Endothelial cell of umbilical vein (primary cell): ENCODE measurements at regions not wholly inside any gene's neighbourhood (a gene's known extent, or its start where the extent isn't known, plus 50 kb on each side); places are given as distances from the start of the nearest gene placed in this dataset.

Experiments used
- BruUV-seq: library from RNA; stranded (reverse); fragments of 400-500 nt; replicated peaks from 2 replicates; lab custom pipeline; 2021; lab: Mats Ljungman, UMichigan
- CTCF ChIA-PET: fragments of 300-600, 350-600 bp; sonication (Branson Sonifier 250); formaldehyde crosslinking; loops from one replicate; lab custom pipeline; 2021; ENCODE audit warnings: antibody characterized with exemption, inconsistent platforms; lab: Charles Lee
- POLR2A ChIA-PET: fragments of 300-600, 350-600 bp; sonication (Branson Sonifier 250); formaldehyde crosslinking; loops from one replicate; lab custom pipeline; 2021; ENCODE audit warnings: antibody characterized with exemption, inconsistent platforms; lab: Charles Lee
- DNase-seq: peaks from one replicate; pipeline ENCODE4 v3.0.0-alpha.2; 2011; ENCODE audit warnings: low read depth, low spot score
- FAIRE-seq: peaks from 2 replicates; lab custom pipeline; 2011; peaks lifted over from hg19 to GRCh38; lab: Jason Lieb, UNC
- H2AFZ ChIP-seq: 2 replicates; pipeline ENCODE4 v1.6.0; 2012; ENCODE audit warnings: low read depth, low read length, control low read depth, inconsistent platforms
- H3K27ac ChIP-seq: 2 replicates; pipeline ENCODE4 v1.5.1; 2011; ENCODE audit warnings: low read depth, mild to moderate bottlenecking, control low read depth, low read length, moderate library complexity; ENCODE audit not compliant: insufficient read depth
- H3K27me3 ChIP-seq, 2 experiments: 2 replicates each; pipeline versions ENCODE4 v1.6.0 to v1.6.1; 2011; ENCODE audit warnings: low read length in 2 of 2, mixed read lengths in 1 of 2; ENCODE audit not compliant: control insufficient read depth in 2 of 2, insufficient read depth in 2 of 2
- H3K36me3 ChIP-seq, 2 experiments: 2 replicates in 1 of 2; 3 replicates in 1 of 2; pipeline ENCODE4 v1.5.1; 2011; ENCODE audit warnings: low read length in 2 of 2, mild to moderate bottlenecking in 1 of 2, moderate library complexity in 1 of 2; ENCODE audit not compliant: control insufficient read depth in 2 of 2, insufficient read depth in 2 of 2; ENCODE audit errors: extremely low read depth in 1 of 2
- H3K4me1 ChIP-seq: 3 replicates; pipeline ENCODE4 v1.5.1; 2011; ENCODE audit warnings: mild to moderate bottlenecking, low read length; ENCODE audit not compliant: control insufficient read depth, insufficient read depth; ENCODE audit errors: extremely low read depth
- H3K4me2 ChIP-seq: 2 replicates; pipeline ENCODE4 v1.6.1; 2011; ENCODE audit warnings: low read length, control low read depth, mixed read lengths; ENCODE audit not compliant: insufficient read depth
- H3K4me3 ChIP-seq, 3 experiments: fragments of 200-600 bp in 1 of 3; sonication (generic), shearing (Covaris generic) in 1 of 3; replicated peaks in 1 of 3; 2 replicates each; pipeline ENCODE4 v1.5.1; 2011 to 2016; ENCODE audit warnings: control low read depth in 3 of 3, low read length in 3 of 3, mild to moderate bottlenecking in 2 of 3, inconsistent platforms in 1 of 3, low read depth in 1 of 3, moderate library complexity in 1 of 3; ENCODE audit not compliant: insufficient read depth in 1 of 3
- H3K79me2 ChIP-seq: 2 replicates; pipeline ENCODE4 v1.6.0; 2012; ENCODE audit warnings: low read length, inconsistent platforms; ENCODE audit not compliant: control insufficient read depth, insufficient read depth
- H3K9ac ChIP-seq: replicated peaks from 2 replicates; pipeline ENCODE3; 2011; ENCODE audit warnings: low read length, control low read depth; ENCODE audit not compliant: insufficient read depth; ENCODE audit errors: extremely low read depth
- H3K9me1 ChIP-seq: replicated peaks from 3 replicates; pipeline ENCODE4 v1.6.0; 2011; ENCODE audit warnings: mild to moderate bottlenecking, low read length; ENCODE audit not compliant: control insufficient read depth, insufficient read depth; ENCODE audit errors: extremely low read depth
- H3K9me3 ChIP-seq: replicated peaks from 2 replicates; pipeline ENCODE4 v1.5.1; 2012; ENCODE audit warnings: low read length, inconsistent platforms; ENCODE audit not compliant: control insufficient read depth, insufficient read depth
- H4K20me1 ChIP-seq: replicated peaks from 2 replicates; pipeline ENCODE3; 2011; ENCODE audit warnings: mild to moderate bottlenecking, low read length; ENCODE audit not compliant: control insufficient read depth, insufficient read depth; ENCODE audit errors: extremely low read depth
- CTCF ChIP-seq, 2 donors: IDR thresholded peaks; 1 replicate in 1 of 2; 2 replicates in 1 of 2; pipeline ENCODE4 v1.5.1; 2011; ENCODE audit warnings: low read length in 2 of 2, mild to moderate bottlenecking in 2 of 2, moderate library complexity in 2 of 2, control low read depth in 1 of 2, inconsistent platforms in 1 of 2, low read depth in 1 of 2; ENCODE audit not compliant: insufficient read depth in 1 of 2; ENCODE audit errors: extremely low read depth in 1 of 2
- EZH2 ChIP-seq: IDR thresholded peaks from 2 replicates; pipeline ENCODE4 v1.6.1; 2012; ENCODE audit warnings: borderline replicate concordance, low read depth, mild to moderate bottlenecking, moderate library complexity, low read length, inconsistent platforms; ENCODE audit not compliant: severe bottlenecking
- FOS ChIP-seq: IDR thresholded peaks from 2 replicates; pipeline ENCODE4 v1.6.1; 2011; ENCODE audit warnings: mild to moderate bottlenecking, low read length, moderate library complexity, borderline replicate concordance; ENCODE audit not compliant: insufficient read depth
- GATA2 ChIP-seq: IDR thresholded peaks from 2 replicates; pipeline ENCODE4 v1.7.0; 2011; ENCODE audit warnings: low read depth, mild to moderate bottlenecking, moderate library complexity, mixed read lengths, low read length; ENCODE audit not compliant: insufficient read length, insufficient read depth
- JUN ChIP-seq: IDR thresholded peaks from 2 replicates; pipeline ENCODE4 v1.6.1; 2011; ENCODE audit warnings: borderline replicate concordance, low read depth; ENCODE audit not compliant: insufficient read length, insufficient read depth
- MAX ChIP-seq: IDR thresholded peaks from 2 replicates; pipeline ENCODE4 v1.6.1; 2011; ENCODE audit not compliant: insufficient read depth, insufficient read length
- MYC ChIP-seq: IDR thresholded peaks from one replicate; pipeline ENCODE4 v1.6.1; 2011; ENCODE audit warnings: mild to moderate bottlenecking, low read depth, low read length
- POLR2A ChIP-seq: IDR thresholded peaks from 2 replicates; pipeline ENCODE4 v1.6.1; 2012; ENCODE audit warnings: low read depth, mild to moderate bottlenecking, control low read depth, low read length
- POLR2AphosphoS5 ChIP-seq: IDR thresholded peaks from 2 replicates; pipeline ENCODE4 v1.6.1; 2012; ENCODE audit warnings: low read depth, mild to moderate bottlenecking, control low read depth, low read length, moderate library complexity; ENCODE audit not compliant: insufficient read depth
- dilution Hi-C: fragments of 300-500 bp; cut with MboI; formaldehyde crosslinking; loops from one replicate; pipeline ENCODE4 v1.15.0; 2019; ENCODE audit warnings: low sequenced_read_pairs; ENCODE audit not compliant: extremely low pct_ligation_motif_present
- intact Hi-C: fragments of 100-400 bp; cut with micrococcal nuclease; formaldehyde crosslinking; loops from one replicate; pipeline ENCODE4 v1.10.0; 2022

- Histone ChIP-seq H3K4me3 (no peak overlapping the region), H3K27me3 (peaks cover 0 to 3% of the 10 kb centered on the region in 2 experiments), H2AFZ (no peak overlapping the region), H3K27ac (no peak overlapping the region), H3K4me2 (no peak overlapping the region), H3K79me2 (no peaks in the 10 kb centered on the region), H3K9me1 (no peaks in the 10 kb centered on the region), H3K9me3 (no peaks in the 10 kb centered on the region), H3K4me1 (no peaks in the 10 kb centered on the region), H3K9ac (no peak overlapping the region), H3K36me3 (no peaks in the 10 kb centered on the region), H4K20me1 (no peaks in the 10 kb centered on the region)
- no peak for FAIRE-seq
- POLR2A ChIA-PET, result interaction anchor here (0.6 kb wide), 1 partner anchor 385 kb away, joined by 3 read pairs; no protein-coding TSS in a partner anchor
- DNase-seq, result no peak
- CTCF ChIA-PET, result interaction anchor here (0.6 to 1.1 kb wide), 2 partner anchors 8 to 38 kb away, joined by 3 read pairs; no protein-coding TSS in a partner anchor
- dilution Hi-C loops, result no loop called here
- TF ChIP-seq MYC (no peak), EZH2 (no peak), CTCF (IDR thresholded peaks at IDR 0.05; ENCODE audit: extremely low read depth in 1 of 2, insufficient read depth in 1 of 2, low read depth in 1 of 2, low read length in 2 of 2) (no peak), JUN (no peak), MAX (no peak), POLR2A (no peak), FOS (no peak), POLR2AphosphoS5 (no peak), GATA2 (no peak)
- no TSS peak for BruUV-seq
- intact Hi-C loops, result no loop called here
Observed at GRCh38 chr13:99677116-99677951, 176.1 kb downstream of the TM9SF2 start.
